ENCODE measurements at regions not wholly inside any gene's neighbourhood (a gene's known extent, or its start where the extent isn't known, plus 50 kb on each side); places are given as distances from the start of the nearest gene placed in this dataset.

DNA sequence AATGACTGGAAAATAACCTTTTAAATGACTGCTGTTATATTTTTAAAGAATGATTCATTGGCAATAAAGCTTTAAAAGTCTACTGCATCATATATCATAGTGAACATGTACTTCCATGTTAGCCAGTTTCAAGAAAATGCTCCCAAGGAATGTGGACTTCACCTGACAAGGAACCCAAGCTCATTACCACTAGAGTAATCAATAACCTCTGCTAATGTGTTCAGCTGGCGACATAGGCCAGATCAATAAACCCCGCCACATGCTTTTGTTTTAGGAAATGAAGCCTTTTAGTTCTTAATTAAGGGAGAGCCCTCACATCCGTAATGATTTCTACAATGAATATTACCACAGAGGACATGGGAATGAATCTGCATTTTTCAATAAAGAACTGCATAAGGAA, 1219.9 kb upstream of the CNTN5 start:
- no peak overlapping the region for H3K4me2 ChIP-seq (ENCODE audit: low read length)
- H3K36me3 ChIP-seq (ENCODE audit: control insufficient read depth, low read length) = no peaks in the 10 kb centered on the region
- no peaks in the 10 kb centered on the region for H4K20me1 ChIP-seq (ENCODE audit: control insufficient read depth, insufficient read depth, low read depth, low read length)
- no peaks in the 10 kb centered on the region for H3K27me3 ChIP-seq (ENCODE audit: control insufficient read depth, low read length)
- H3K27ac ChIP-seq (ENCODE audit: low read depth, low read length) = no peak overlapping the region
- no peaks in the 10 kb centered on the region for H3K9me2 ChIP-seq (replicated peaks; ENCODE audit: control insufficient read depth, low read length)
- TF ChIP-seq, protein P1, sequence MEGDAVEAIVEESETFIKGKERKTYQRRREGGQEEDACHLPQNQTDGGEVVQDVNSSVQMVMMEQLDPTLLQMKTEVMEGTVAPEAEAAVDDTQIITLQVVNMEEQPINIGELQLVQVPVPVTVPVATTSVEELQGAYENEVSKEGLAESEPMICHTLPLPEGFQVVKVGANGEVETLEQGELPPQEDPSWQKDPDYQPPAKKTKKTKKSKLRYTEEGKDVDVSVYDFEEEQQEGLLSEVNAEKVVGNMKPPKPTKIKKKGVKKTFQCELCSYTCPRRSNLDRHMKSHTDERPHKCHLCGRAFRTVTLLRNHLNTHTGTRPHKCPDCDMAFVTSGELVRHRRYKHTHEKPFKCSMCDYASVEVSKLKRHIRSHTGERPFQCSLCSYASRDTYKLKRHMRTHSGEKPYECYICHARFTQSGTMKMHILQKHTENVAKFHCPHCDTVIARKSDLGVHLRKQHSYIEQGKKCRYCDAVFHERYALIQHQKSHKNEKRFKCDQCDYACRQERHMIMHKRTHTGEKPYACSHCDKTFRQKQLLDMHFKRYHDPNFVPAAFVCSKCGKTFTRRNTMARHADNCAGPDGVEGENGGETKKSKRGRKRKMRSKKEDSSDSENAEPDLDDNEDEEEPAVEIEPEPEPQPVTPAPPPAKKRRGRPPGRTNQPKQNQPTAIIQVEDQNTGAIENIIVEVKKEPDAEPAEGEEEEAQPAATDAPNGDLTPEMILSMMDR (IDR thresholded peaks at IDR 0.05; ENCODE audit: low read depth, low read length, poor library complexity, severe bottlenecking) = no peak
- TF ChIP-seq EZH2phosphoT487 (IDR thresholded peaks at IDR 0.05; ENCODE audit: borderline replicate concordance, low read length) = no peak
- no peaks in the 10 kb centered on the region for H3K9me3 ChIP-seq (ENCODE audit: control insufficient read depth, insufficient read depth, low read length)
- no peak overlapping the region for H3K4me3 ChIP-seq (ENCODE audit: low read length)
- no peaks in the 10 kb centered on the region for H3F3A ChIP-seq (ENCODE audit: control insufficient read depth, insufficient read depth)
- H3K79me2 ChIP-seq (ENCODE audit: control insufficient read depth, low read length) = no peaks in the 10 kb centered on the region
- no peaks in the 10 kb centered on the region for H3K4me1 ChIP-seq (ENCODE audit: control insufficient read depth, low read length)

DNA sequence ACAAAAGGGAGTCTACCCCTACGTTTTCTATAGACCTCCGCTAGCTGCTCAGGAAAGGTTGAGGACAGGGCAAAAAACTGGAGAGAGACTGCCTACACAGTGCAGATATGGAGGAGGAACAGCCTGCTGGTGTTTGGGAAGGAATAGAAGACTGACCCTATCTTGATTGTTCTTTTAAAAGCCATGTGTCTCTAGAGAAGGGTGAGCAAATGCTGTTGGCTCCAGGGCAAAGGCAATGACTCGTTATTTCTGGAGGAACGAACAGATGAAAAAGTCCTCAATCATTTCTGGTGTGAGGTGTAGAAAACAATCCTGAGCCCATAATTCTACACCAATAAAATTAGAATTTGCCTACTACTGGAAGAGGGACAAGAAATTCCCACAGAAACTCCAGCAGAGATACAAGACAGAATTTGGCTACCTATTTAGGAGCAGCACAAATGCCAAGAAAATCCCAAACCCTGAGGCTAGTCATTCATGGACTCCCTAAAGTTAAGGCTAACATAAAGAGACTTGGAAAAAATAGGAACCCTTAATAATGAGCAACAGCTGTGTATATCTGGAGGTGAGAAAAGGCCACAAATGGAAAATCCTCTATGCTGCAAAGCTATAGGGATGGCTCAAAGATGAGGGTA, 1206.3 kb upstream of the CNTN5 start:
- H3K9me2 ChIP-seq (replicated peaks; ENCODE audit: control insufficient read depth, low read length) = no peaks in the 10 kb centered on the region
- no peak overlapping the region for H3K4me3 ChIP-seq (ENCODE audit: low read length)
- H3K36me3 ChIP-seq (ENCODE audit: control insufficient read depth, low read length) = no peaks in the 10 kb centered on the region
- H3K27ac ChIP-seq (ENCODE audit: low read depth, low read length) = no peak overlapping the region
- no peaks in the 10 kb centered on the region for H3K4me1 ChIP-seq (ENCODE audit: control insufficient read depth, low read length)
- H3K4me2 ChIP-seq (ENCODE audit: low read length) = no peak overlapping the region
- no peaks in the 10 kb centered on the region for H3K27me3 ChIP-seq (ENCODE audit: control insufficient read depth, low read length)
- H3F3A ChIP-seq (ENCODE audit: control insufficient read depth, insufficient read depth) = no peaks in the 10 kb centered on the region
- TF ChIP-seq EZH2phosphoT487 (IDR thresholded peaks at IDR 0.05; ENCODE audit: borderline replicate concordance, low read length) = no peak
- TF ChIP-seq, protein P1 (IDR thresholded peaks at IDR 0.05; ENCODE audit: low read depth, low read length, poor library complexity, severe bottlenecking) = no peak
- no peaks in the 10 kb centered on the region for H3K79me2 ChIP-seq (ENCODE audit: control insufficient read depth, low read length)
- H4K20me1 ChIP-seq (ENCODE audit: control insufficient read depth, insufficient read depth, low read depth, low read length) = no peaks in the 10 kb centered on the region
- no peaks in the 10 kb centered on the region for H3K9me3 ChIP-seq (ENCODE audit: control insufficient read depth, insufficient read depth, low read length)

DNA sequence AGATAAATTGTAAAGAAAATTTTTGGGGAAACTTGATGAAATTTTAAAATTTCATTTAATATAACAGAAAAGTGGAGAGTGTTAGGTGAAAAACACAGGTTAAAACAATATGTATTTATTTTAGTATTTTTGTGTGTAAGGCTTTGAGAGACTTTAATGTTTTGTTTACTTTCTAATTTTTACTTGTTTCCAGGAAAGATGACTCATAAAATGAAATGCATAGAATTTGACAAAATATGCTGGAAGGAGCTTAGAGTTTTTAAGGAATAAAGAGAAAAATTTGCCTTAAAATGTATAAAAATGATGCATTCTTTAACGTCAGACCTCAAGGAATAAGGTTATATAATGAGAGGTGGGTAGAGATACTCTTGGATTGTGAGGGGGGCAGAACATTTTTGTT, 1205.1 kb upstream of the CNTN5 start:
- Histone ChIP-seq H3K9me2 (replicated peaks; ENCODE audit: control insufficient read depth, low read length) (no peaks in the 10 kb centered on the region), H3K36me3 (ENCODE audit: control insufficient read depth, low read length) (no peaks in the 10 kb centered on the region), H3K9me3 (ENCODE audit: control insufficient read depth, insufficient read depth, low read length) (no peaks in the 10 kb centered on the region), H3K4me1 (ENCODE audit: control insufficient read depth, low read length) (no peaks in the 10 kb centered on the region), H3F3A (ENCODE audit: control insufficient read depth, insufficient read depth) (no peaks in the 10 kb centered on the region), H3K4me2 (ENCODE audit: low read length) (no peak overlapping the region), H3K4me3 (ENCODE audit: low read length) (no peak overlapping the region), H3K27me3 (ENCODE audit: control insufficient read depth, low read length) (no peaks in the 10 kb centered on the region), H4K20me1 (ENCODE audit: control insufficient read depth, insufficient read depth, low read depth, low read length) (no peaks in the 10 kb centered on the region), H3K79me2 (ENCODE audit: control insufficient read depth, low read length) (no peaks in the 10 kb centered on the region), H3K27ac (ENCODE audit: low read depth, low read length) (no peak overlapping the region)
- TF ChIP-seq, protein P1 (IDR thresholded peaks at IDR 0.05; ENCODE audit: low read depth, low read length, poor library complexity, severe bottlenecking) = no peak
